Liver (tissue), 8 donors: ENCODE measurements at regions not wholly inside any gene's neighbourhood (a gene's known extent, or its start where the extent isn't known, plus 50 kb on each side); places are given as distances from the start of the nearest gene placed in this dataset.

Experiments used
- DNase-seq: peaks from one replicate; pipeline ENCODE4 v3.0.0-alpha.2; 2017; ENCODE audit warnings: low spot score
- H3K27ac ChIP-seq, 2 donors: one replicate each; pipeline ENCODE4 v1.7.0; 2013; ENCODE audit warnings: inconsistent platforms in 2 of 2, low read length in 2 of 2, control low read depth in 1 of 2, low read depth in 1 of 2, mild to moderate bottlenecking in 1 of 2
- H3K27me3 ChIP-seq, 4 donors: one replicate each; pipeline versions ENCODE4 v1.6.1 to v1.7.0; 2013; ENCODE audit warnings: low read length in 3 of 4, inconsistent platforms in 1 of 4, mild to moderate bottlenecking in 1 of 4, moderate library complexity in 1 of 4; ENCODE audit not compliant: control insufficient read depth in 4 of 4, insufficient read depth in 4 of 4
- H3K36me3 ChIP-seq, 4 donors: one replicate each; pipeline versions ENCODE4 v1.6.1 to v1.7.0; 2013; ENCODE audit warnings: low read length in 3 of 4, mild to moderate bottlenecking in 3 of 4, low read depth in 1 of 4, moderate library complexity in 1 of 4; ENCODE audit not compliant: control insufficient read depth in 4 of 4, insufficient read depth in 3 of 4
- H3K4me1 ChIP-seq, 4 donors: one replicate each; pipeline versions ENCODE4 v1.6.1 to v1.7.0; 2013; ENCODE audit warnings: low read length in 3 of 4, mild to moderate bottlenecking in 3 of 4, moderate library complexity in 1 of 4; ENCODE audit not compliant: control insufficient read depth in 4 of 4, insufficient read depth in 4 of 4
- H3K4me3 ChIP-seq, 3 donors: one replicate each; pipeline versions ENCODE4 v1.6.1 to v1.7.0; 2013; ENCODE audit warnings: low read length in 3 of 3, control low read depth in 1 of 3, low read depth in 1 of 3, mild to moderate bottlenecking in 1 of 3
- H3K9ac ChIP-seq, 2 donors: one replicate each; pipeline ENCODE4 v1.7.0; 2013; ENCODE audit warnings: low read length in 2 of 2, mild to moderate bottlenecking in 2 of 2, moderate library complexity in 2 of 2, control low read depth in 1 of 2, low read depth in 1 of 2
- H3K9me3 ChIP-seq, 4 donors: one replicate each; pipeline versions ENCODE4 v1.6.1 to v1.7.0; 2013; ENCODE audit warnings: low read length in 3 of 4; ENCODE audit not compliant: control insufficient read depth in 4 of 4
- CTCF ChIP-seq: fragments of 150-350 bp; IDR thresholded peaks from 2 replicates; pipeline ENCODE4 v1.5.1; 2017; ENCODE audit warnings: improper control_type of control experiment, low read depth, low read length; ENCODE audit not compliant: missing input control
- EGR1 ChIP-seq, 2 donors: IDR thresholded peaks; 2 replicates each; pipeline ENCODE4 v1.6.1; 2016 to 2018; ENCODE audit warnings: antibody characterized with exemption in 2 of 2, low read depth in 2 of 2
- FOXA1 ChIP-seq: IDR thresholded peaks from 2 replicates; pipeline ENCODE4 v1.6.1; 2016; ENCODE audit warnings: antibody characterized with exemption
- GABPA ChIP-seq, 2 donors: IDR thresholded peaks in 1 of 2; conservative IDR thresholded peaks in 1 of 2; 2 replicates each; pipeline ENCODE4 v1.6.1; 2016; ENCODE audit warnings: antibody characterized with exemption in 2 of 2, mild to moderate bottlenecking in 1 of 2, moderate library complexity in 1 of 2
- HNF4A ChIP-seq, 2 donors: conservative IDR thresholded peaks; 2 replicates each; pipeline ENCODE4 v1.6.1; 2016; ENCODE audit warnings: antibody characterized with exemption in 2 of 2, mild to moderate bottlenecking in 2 of 2
- HNF4G ChIP-seq: IDR thresholded peaks from 2 replicates; pipeline ENCODE4 v1.6.1; 2016; ENCODE audit warnings: antibody characterized with exemption
- JUND ChIP-seq, 2 donors: IDR thresholded peaks; 2 replicates each; pipeline ENCODE4 v1.6.1; 2016; ENCODE audit warnings: antibody characterized with exemption in 2 of 2
- MAX ChIP-seq: IDR thresholded peaks from 2 replicates; pipeline ENCODE4 v1.6.1; 2016; ENCODE audit warnings: antibody characterized with exemption
- NR2F2 ChIP-seq: IDR thresholded peaks from 2 replicates; pipeline ENCODE4 v1.6.1; 2016; ENCODE audit warnings: antibody characterized with exemption
- RAD21 ChIP-seq, 2 donors: IDR thresholded peaks; 2 replicates each; pipeline ENCODE4 v1.6.1; 2016; ENCODE audit warnings: antibody characterized with exemption in 2 of 2, mild to moderate bottlenecking in 2 of 2
- REST ChIP-seq: IDR thresholded peaks from 2 replicates; pipeline ENCODE4 v1.6.1; 2016; ENCODE audit warnings: antibody characterized with exemption, mild to moderate bottlenecking
- RXRA ChIP-seq, 2 donors: IDR thresholded peaks; 2 replicates each; pipeline ENCODE4 v1.6.1; 2017 to 2018; ENCODE audit warnings: antibody characterized with exemption in 2 of 2, mild to moderate bottlenecking in 1 of 2
- SP1 ChIP-seq: IDR thresholded peaks from 2 replicates; pipeline ENCODE4 v1.6.1; 2018; ENCODE audit warnings: antibody characterized with exemption, mild to moderate bottlenecking
- TAF1 ChIP-seq: conservative IDR thresholded peaks from 2 replicates; pipeline ENCODE4 v1.6.1; 2016; ENCODE audit warnings: antibody characterized with exemption, mild to moderate bottlenecking
- YY1 ChIP-seq: IDR thresholded peaks from 2 replicates; pipeline ENCODE4 v1.6.1; 2016; ENCODE audit warnings: antibody characterized with exemption, mild to moderate bottlenecking
- ZBTB33 ChIP-seq: IDR thresholded peaks from 2 replicates; pipeline ENCODE4 v1.6.1; 2016; ENCODE audit warnings: antibody characterized with exemption
- WGBS: extraction: QIAGEN DNeasy Blood & Tissue Kit; methylation state at CpG from one replicate; pipeline ENCODE4 v1.1.7; 2013; 5-methylcytosine and 5-hydroxymethylcytosine counted together
- donor health status: healthy.
- donor health status: healthy.
- donor health status: healthy.
- donor health status: healthy.
- donor health status: healthy.

GRCh38 chr2:204494681-204495080, 50.6 kb upstream of the PARD3B start:
- TF ChIP-seq FOXA1 (no peak), CTCF (no peak), TAF1 (no peak), RXRA (IDR thresholded peaks at IDR 0.05) (no peak), EGR1 (IDR thresholded peaks at IDR 0.05; ENCODE audit: low read depth in 2 of 2) (no peak), HNF4A (conservative IDR thresholded peaks at IDR 0.05) (no peak), MAX (no peak), NR2F2 (no peak), YY1 (no peak), REST (no peak), RAD21 (IDR thresholded peaks at IDR 0.05) (no peak), HNF4G (no peak), ZBTB33 (no peak), SP1 (no peak), GABPA (IDR thresholded peaks at IDR 0.05 in 1 of 2, conservative IDR thresholded peaks at IDR 0.05 in 1 of 2) (no peak), JUND (IDR thresholded peaks at IDR 0.05) (no peak)
- no peak for DNase-seq
- Histone ChIP-seq H3K9ac (no peak overlapping the region), H3K36me3 (no peaks in the 10 kb centered on the region), H3K27ac (no peak overlapping the region), H3K4me1 (no peaks in the 10 kb centered on the region), H3K9me3 (no peaks in the 10 kb centered on the region), H3K4me3 (no peak overlapping the region), H3K27me3 (no peaks in the 10 kb centered on the region)
- 81% methylated on average over 3 of the region's 3 CpGs for WGBS

GRCh38 chr2:204495381-204495780, 49.9 kb upstream of the PARD3B start:
- Histone ChIP-seq H3K4me3 (no peak overlapping the region), H3K36me3 (no peaks in the 10 kb centered on the region), H3K27me3 (no peaks in the 10 kb centered on the region), H3K9me3 (no peaks in the 10 kb centered on the region), H3K9ac (no peak overlapping the region), H3K27ac (no peak overlapping the region), H3K4me1 (no peaks in the 10 kb centered on the region)
- no peak for TF ChIP-seq REST
- no peak for TF ChIP-seq EGR1 (IDR thresholded peaks at IDR 0.05; ENCODE audit: low read depth in 2 of 2)
- TF ChIP-seq RXRA (IDR thresholded peaks at IDR 0.05) = no peak
- no peak for TF ChIP-seq HNF4G
- no peak for TF ChIP-seq JUND (IDR thresholded peaks at IDR 0.05)
- TF ChIP-seq GABPA (IDR thresholded peaks at IDR 0.05 in 1 of 2, conservative IDR thresholded peaks at IDR 0.05 in 1 of 2) = no peak
- TF ChIP-seq YY1 = no peak
- TF ChIP-seq NR2F2 = no peak
- DNase-seq = no peak
